ENCODE measurements at regions not wholly inside any gene's neighbourhood (a gene's known extent, or its start where the extent isn't known, plus 50 kb on each side); places are given as distances from the start of the nearest gene placed in this dataset.

- TF ChIP-seq CTCF (IDR thresholded peaks at IDR 0.05) (no peak), ZFX (IDR thresholded peaks at IDR 0.05; ENCODE audit: borderline replicate concordance) (no peak)
Measured at GRCh38 chr7:19915596-19915995, 142.2 kb upstream of the TMEM196 start.

All from 22Rv1 (cell line).